HepG2 (cell line): ENCODE measurements at regions not wholly inside any gene's neighbourhood (a gene's known extent, or its start where the extent isn't known, plus 50 kb on each side); places are given as distances from the start of the nearest gene placed in this dataset.

Experiments
- EP300 ChIP-seq, 3 experiments: sonication (generic) in 1 of 3; formaldehyde crosslinking in 1 of 3; IDR thresholded peaks; 2 replicates each; pipeline versions ENCODE4 v1.5.1 to v1.6.1; 2011 to 2020; ENCODE audit warnings: low read depth in 2 of 3, low read length in 2 of 3, borderline replicate concordance in 1 of 3, improper control_type of control experiment in 1 of 3, mild to moderate bottlenecking in 1 of 3, missing genetic modification reagents in 1 of 3, moderate library complexity in 1 of 3
- FOSL1 ChIP-seq: sonication (generic); formaldehyde crosslinking; IDR thresholded peaks from 2 replicates; pipeline ENCODE4 v1.9.0; 2021; ENCODE audit warnings: missing genetic modification reagents, borderline replicate concordance
- FOXK2 ChIP-seq: fragments of 450-650 bp; IDR thresholded peaks from 2 replicates; pipeline ENCODE4 v1.6.1; 2016
- HMGA1 ChIP-seq: sonication (generic); formaldehyde crosslinking; conservative IDR thresholded peaks from 2 replicates; pipeline ENCODE4 v1.4.0; 2020; ENCODE audit warnings: missing genetic modification reagents
- HNF4A ChIP-seq: sonication (generic); formaldehyde crosslinking; IDR thresholded peaks from 2 replicates; pipeline ENCODE4 v1.4.0; 2020; ENCODE audit warnings: missing genetic modification reagents
- HNF4G ChIP-seq, 2 experiments: sonication (generic) in 1 of 2; formaldehyde crosslinking in 1 of 2; IDR thresholded peaks; 2 replicates each; pipeline versions ENCODE4 v1.4.0 to v1.6.1; 2011 to 2020; ENCODE audit warnings: borderline replicate concordance in 2 of 2, low read depth in 2 of 2, mild to moderate bottlenecking in 2 of 2, low read length in 1 of 2, missing genetic modification reagents in 1 of 2, moderate library complexity in 1 of 2
- HOXA5 ChIP-seq: sonication (generic); formaldehyde crosslinking; IDR thresholded peaks from 2 replicates; pipeline ENCODE4 v1.4.0; 2020; ENCODE audit warnings: missing genetic modification reagents
- NCOA5 ChIP-seq: sonication (generic); formaldehyde crosslinking; IDR thresholded peaks from 2 replicates; pipeline ENCODE4 v1.4.0; 2020; ENCODE audit warnings: missing genetic modification reagents
- NR3C1 ChIP-seq: sonication (generic); formaldehyde crosslinking; IDR thresholded peaks from 2 replicates; pipeline ENCODE4 v1.4.0; 2020; ENCODE audit warnings: missing genetic modification reagents
- SOX13 ChIP-seq, 3 experiments: fragments of 450-650 bp in 1 of 3; sonication (generic) in 1 of 3; formaldehyde crosslinking in 1 of 3; IDR thresholded peaks in 2 of 3; conservative IDR thresholded peaks in 1 of 3; 2 replicates each; pipeline versions ENCODE4 v1.5.0 to v1.6.1; 2016 to 2020; ENCODE audit warnings: antibody characterized with exemption in 1 of 3, mild to moderate bottlenecking in 1 of 3, missing compliant biosample characterization in 1 of 3, missing genetic modification reagents in 1 of 3, moderate library complexity in 1 of 3
- SOX5 ChIP-seq: IDR thresholded peaks from 2 replicates; pipeline ENCODE4 v1.6.1; 2016; ENCODE audit warnings: borderline replicate concordance
- SOX6 ChIP-seq, 2 experiments: fragments of 450-650 bp in 1 of 2; sonication (generic) in 1 of 2; formaldehyde crosslinking in 1 of 2; IDR thresholded peaks; 2 replicates each; pipeline versions ENCODE4 v1.4.0 to v1.6.1; 2017 to 2020; ENCODE audit warnings: antibody characterized with exemption in 1 of 2, mild to moderate bottlenecking in 1 of 2, missing genetic modification reagents in 1 of 2
- SRSF1 ChIP-seq: fragments of 200-400 bp; formaldehyde crosslinking; optimal IDR thresholded peaks from 2 replicates; pipeline ENCODE3; 2017; ENCODE audit warnings: mild to moderate bottlenecking, low read depth, low read length, moderate library complexity
- TAF1 ChIP-seq: sonication (generic); formaldehyde crosslinking; IDR thresholded peaks from 2 replicates; pipeline ENCODE4 v1.4.0; 2020; ENCODE audit warnings: missing genetic modification reagents
- TEAD3 ChIP-seq: optimal IDR thresholded peaks from 2 replicates; pipeline ENCODE3; 2016; ENCODE audit warnings: borderline replicate concordance
- THAP11 ChIP-seq: IDR thresholded peaks from 2 replicates; pipeline ENCODE4 v1.6.1; 2016; ENCODE audit warnings: missing biosample characterization, missing genetic modification reagents
- ZBTB21 ChIP-seq: sonication (generic); formaldehyde crosslinking; IDR thresholded peaks from 2 replicates; pipeline ENCODE4 v1.4.0; 2020; ENCODE audit warnings: missing genetic modification reagents
- ZFP36L2 ChIP-seq: sonication (generic); formaldehyde crosslinking; IDR thresholded peaks from 2 replicates; pipeline ENCODE4 v1.4.0; 2020; ENCODE audit warnings: missing genetic modification reagents
- ZFP37 ChIP-seq: sonication (generic); formaldehyde crosslinking; IDR thresholded peaks from 2 replicates; pipeline ENCODE4 v1.4.0; 2020; ENCODE audit warnings: missing genetic modification reagents, borderline replicate concordance
- ZFY ChIP-seq: sonication (generic); formaldehyde crosslinking; IDR thresholded peaks from 2 replicates; pipeline ENCODE4 v1.4.0; 2020; ENCODE audit warnings: missing genetic modification reagents
- ZNF12 ChIP-seq: sonication (generic); formaldehyde crosslinking; IDR thresholded peaks from 2 replicates; pipeline ENCODE4 v1.5.0; 2020; ENCODE audit warnings: missing genetic modification reagents
- ZNF441 ChIP-seq: sonication (generic); formaldehyde crosslinking; IDR thresholded peaks from 2 replicates; pipeline ENCODE4 v1.7.0; 2021; ENCODE audit warnings: missing genetic modification reagents, borderline replicate concordance
- ZNF816 ChIP-seq: sonication (generic); formaldehyde crosslinking; IDR thresholded peaks from 2 replicates; pipeline ENCODE4 v1.8.0; 2022; ENCODE audit warnings: missing genetic modification reagents, mild to moderate bottlenecking, borderline replicate concordance
- TF ChIP-seq, protein P1 (sequence below): sonication (generic); formaldehyde crosslinking; IDR thresholded peaks from 2 replicates; pipeline ENCODE4 v1.5.0; 2020; ENCODE audit warnings: missing genetic modification reagents, mild to moderate bottlenecking, borderline replicate concordance
- TF ChIP-seq, protein P2 (sequence below): sonication (generic); formaldehyde crosslinking; IDR thresholded peaks from 2 replicates; pipeline ENCODE4 v1.4.0; 2020; ENCODE audit warnings: missing genetic modification reagents
- TF ChIP-seq, protein P3 (sequence below): sonication (generic); formaldehyde crosslinking; IDR thresholded peaks from 2 replicates; pipeline ENCODE4 v1.4.0; 2020; ENCODE audit warnings: missing genetic modification reagents, borderline replicate concordance
- TF ChIP-seq, protein P4 (sequence below): sonication (generic); formaldehyde crosslinking; IDR thresholded peaks from 2 replicates; pipeline ENCODE4 v1.5.0; 2020; ENCODE audit warnings: missing genetic modification reagents

DNA sequence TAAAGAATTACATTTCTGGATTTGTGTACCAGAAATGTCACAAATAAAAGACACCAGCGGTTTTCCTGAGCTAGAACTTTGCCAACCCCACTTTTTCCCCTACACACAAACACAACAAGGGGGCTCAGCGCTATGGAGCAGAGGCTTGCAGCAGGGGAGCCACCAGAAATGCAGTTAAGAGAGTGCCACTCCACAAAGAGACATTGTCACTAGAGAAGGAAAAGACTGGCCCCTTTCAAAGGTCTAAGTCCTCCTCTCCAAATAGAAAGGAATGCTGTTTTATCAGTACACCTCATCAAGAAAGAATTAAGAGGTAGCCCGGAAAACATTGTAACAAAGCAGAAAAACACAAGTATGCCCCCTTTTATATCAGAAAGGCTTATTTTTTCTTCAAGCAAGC lies 419.5 kb downstream of the HNRNPD start (continued):
- TF ChIP-seq ZNF12 (CRISPR knock-in tag) (no peak), HOXA5 (CRISPR knock-in tag) (no peak), TEAD3 (CRISPR knock-in tag) (peak; percentile 30), HNF4G (IDR thresholded peaks at IDR 0.05; ENCODE audit: borderline replicate concordance, low read depth, low read length) (peak; percentile 44; the same call in 1 of the 2 replicates), HNF4G (CRISPR knock-in tag; IDR thresholded peaks at IDR 0.05; ENCODE audit: borderline replicate concordance, low read depth) (no peak), NCOA5 (CRISPR knock-in tag) (no peak), SOX6 (IDR thresholded peaks at IDR 0.05) (no peak), SOX6 (CRISPR knock-in tag; IDR thresholded peaks at IDR 0.05) (peak; percentile 31; the same call in 1 of the 2 replicates), EP300 (IDR thresholded peaks at IDR 0.05; ENCODE audit: low read depth in 2 of 2, low read length in 2 of 2) (peak in 1 of 2 experiments; percentile 23; a peak in 1 of 4 replicates), EP300 (CRISPR knock-in tag; IDR thresholded peaks at IDR 0.05; ENCODE audit: borderline replicate concordance) (no peak), NR3C1 (no peak), TAF1 (CRISPR knock-in tag) (no peak), THAP11 (CRISPR knock-in tag) (no peak), SOX5 (peak; percentile 21; the same call in 1 of the 2 replicates), FOXK2 (no peak), ZBTB21 (CRISPR knock-in tag) (no peak), FOSL1 (CRISPR knock-in tag) (peak; percentile 24; the same call in 1 of the 2 replicates), ZFP36L2 (CRISPR knock-in tag) (no peak), ZFY (no peak), SRSF1 (no peak), ZNF441 (no peak), ZNF816 (CRISPR knock-in tag) (no peak), HMGA1 (CRISPR knock-in tag) (no peak), SOX13 (IDR thresholded peaks at IDR 0.05) (no peak), SOX13 (CRISPR knock-in tag; conservative IDR thresholded peaks at IDR 0.05 in 1 of 2, IDR thresholded peaks at IDR 0.05 in 1 of 2) (peak in 1 of 2 experiments; percentile 48; a peak in 1 of 4 replicates), ZFP37 (CRISPR knock-in tag) (no peak), HNF4A (CRISPR knock-in tag) (peak; percentile 30; the same call in 1 of the 2 replicates)
- TF ChIP-seq, protein P1, sequence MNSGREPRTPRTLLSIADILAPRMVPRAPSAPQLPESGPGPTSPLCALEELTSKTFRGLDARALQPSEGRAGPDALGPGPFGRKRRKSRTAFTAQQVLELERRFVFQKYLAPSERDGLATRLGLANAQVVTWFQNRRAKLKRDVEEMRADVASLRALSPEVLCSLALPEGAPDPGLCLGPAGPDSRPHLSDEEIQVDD (CRISPR knock-in tag) = no peak
- TF ChIP-seq, protein P2, sequence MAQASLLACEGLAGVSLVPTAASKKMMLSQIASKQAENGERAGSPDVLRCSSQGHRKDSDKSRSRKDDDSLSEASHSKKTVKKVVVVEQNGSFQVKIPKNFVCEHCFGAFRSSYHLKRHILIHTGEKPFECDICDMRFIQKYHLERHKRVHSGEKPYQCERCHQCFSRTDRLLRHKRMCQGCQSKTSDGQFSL = no peak
- TF ChIP-seq, protein P3, sequence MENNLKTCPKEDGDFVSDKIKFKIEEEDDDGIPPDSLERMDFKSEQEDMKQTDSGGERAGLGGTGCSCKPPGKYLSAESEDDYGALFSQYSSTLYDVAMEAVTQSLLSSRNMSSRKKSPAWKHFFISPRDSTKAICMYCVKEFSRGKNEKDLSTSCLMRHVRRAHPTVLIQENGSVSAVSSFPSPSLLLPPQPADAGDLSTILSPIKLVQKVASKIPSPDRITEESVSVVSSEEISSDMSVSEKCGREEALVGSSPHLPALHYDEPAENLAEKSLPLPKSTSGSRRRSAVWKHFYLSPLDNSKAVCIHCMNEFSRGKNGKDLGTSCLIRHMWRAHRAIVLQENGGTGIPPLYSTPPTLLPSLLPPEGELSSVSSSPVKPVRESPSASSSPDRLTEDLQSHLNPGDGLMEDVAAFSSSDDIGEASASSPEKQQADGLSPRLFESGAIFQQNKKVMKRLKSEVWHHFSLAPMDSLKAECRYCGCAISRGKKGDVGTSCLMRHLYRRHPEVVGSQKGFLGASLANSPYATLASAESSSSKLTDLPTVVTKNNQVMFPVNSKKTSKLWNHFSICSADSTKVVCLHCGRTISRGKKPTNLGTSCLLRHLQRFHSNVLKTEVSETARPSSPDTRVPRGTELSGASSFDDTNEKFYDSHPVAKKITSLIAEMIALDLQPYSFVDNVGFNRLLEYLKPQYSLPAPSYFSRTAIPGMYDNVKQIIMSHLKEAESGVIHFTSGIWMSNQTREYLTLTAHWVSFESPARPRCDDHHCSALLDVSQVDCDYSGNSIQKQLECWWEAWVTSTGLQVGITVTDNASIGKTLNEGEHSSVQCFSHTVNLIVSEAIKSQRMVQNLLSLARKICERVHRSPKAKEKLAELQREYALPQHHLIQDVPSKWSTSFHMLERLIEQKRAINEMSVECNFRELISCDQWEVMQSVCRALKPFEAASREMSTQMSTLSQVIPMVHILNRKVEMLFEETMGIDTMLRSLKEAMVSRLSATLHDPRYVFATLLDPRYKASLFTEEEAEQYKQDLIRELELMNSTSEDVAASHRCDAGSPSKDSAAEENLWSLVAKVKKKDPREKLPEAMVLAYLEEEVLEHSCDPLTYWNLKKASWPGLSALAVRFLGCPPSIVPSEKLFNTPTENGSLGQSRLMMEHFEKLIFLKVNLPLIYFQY (CRISPR knock-in tag) = no peak
- TF ChIP-seq, protein P4, sequence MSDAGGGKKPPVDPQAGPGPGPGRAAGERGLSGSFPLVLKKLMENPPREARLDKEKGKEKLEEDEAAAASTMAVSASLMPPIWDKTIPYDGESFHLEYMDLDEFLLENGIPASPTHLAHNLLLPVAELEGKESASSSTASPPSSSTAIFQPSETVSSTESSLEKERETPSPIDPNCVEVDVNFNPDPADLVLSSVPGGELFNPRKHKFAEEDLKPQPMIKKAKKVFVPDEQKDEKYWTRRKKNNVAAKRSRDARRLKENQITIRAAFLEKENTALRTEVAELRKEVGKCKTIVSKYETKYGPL (CRISPR knock-in tag) = no peak
